ENCODE measurements at regions not wholly inside any gene's neighbourhood (a gene's known extent, or its start where the extent isn't known, plus 50 kb on each side); places are given as distances from the start of the nearest gene placed in this dataset.

- TF ChIP-seq, protein P1, sequence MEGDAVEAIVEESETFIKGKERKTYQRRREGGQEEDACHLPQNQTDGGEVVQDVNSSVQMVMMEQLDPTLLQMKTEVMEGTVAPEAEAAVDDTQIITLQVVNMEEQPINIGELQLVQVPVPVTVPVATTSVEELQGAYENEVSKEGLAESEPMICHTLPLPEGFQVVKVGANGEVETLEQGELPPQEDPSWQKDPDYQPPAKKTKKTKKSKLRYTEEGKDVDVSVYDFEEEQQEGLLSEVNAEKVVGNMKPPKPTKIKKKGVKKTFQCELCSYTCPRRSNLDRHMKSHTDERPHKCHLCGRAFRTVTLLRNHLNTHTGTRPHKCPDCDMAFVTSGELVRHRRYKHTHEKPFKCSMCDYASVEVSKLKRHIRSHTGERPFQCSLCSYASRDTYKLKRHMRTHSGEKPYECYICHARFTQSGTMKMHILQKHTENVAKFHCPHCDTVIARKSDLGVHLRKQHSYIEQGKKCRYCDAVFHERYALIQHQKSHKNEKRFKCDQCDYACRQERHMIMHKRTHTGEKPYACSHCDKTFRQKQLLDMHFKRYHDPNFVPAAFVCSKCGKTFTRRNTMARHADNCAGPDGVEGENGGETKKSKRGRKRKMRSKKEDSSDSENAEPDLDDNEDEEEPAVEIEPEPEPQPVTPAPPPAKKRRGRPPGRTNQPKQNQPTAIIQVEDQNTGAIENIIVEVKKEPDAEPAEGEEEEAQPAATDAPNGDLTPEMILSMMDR (conservative IDR thresholded peaks at IDR 0.05 in 1 of 2, IDR thresholded peaks at IDR 0.05 in 1 of 2; ENCODE audit: low read depth in 1 of 2, low read length in 2 of 2) = no peak
- no peak for TF ChIP-seq EZH2 (IDR thresholded peaks at IDR 0.05; ENCODE audit: low read length, missing control alignments)
Observed at GRCh38 chr6:87793315-87793714, 91.3 kb upstream of the AKIRIN2 start.
